NCI-H2196 (cell line): ENCODE measurements at regions not wholly inside any gene's neighbourhood (a gene's known extent, or its start where the extent isn't known, plus 50 kb on each side); places are given as distances from the start of the nearest gene placed in this dataset.
A peak's percentile ranks its signal among the peaks of the same experiment; 100 is the strongest.
"Not testable (repeated sequence)": the region's sequence is repeated elsewhere in the genome, so short reads cannot be mapped to it uniquely, and the experiment has no call there.

ENCODE experiments used
- DNase-seq: peaks from one replicate; lab custom pipeline; 2025; ENCODE audit not compliant: unreplicated experiment; lab: John Stamatoyannopoulos, UW

DNA sequence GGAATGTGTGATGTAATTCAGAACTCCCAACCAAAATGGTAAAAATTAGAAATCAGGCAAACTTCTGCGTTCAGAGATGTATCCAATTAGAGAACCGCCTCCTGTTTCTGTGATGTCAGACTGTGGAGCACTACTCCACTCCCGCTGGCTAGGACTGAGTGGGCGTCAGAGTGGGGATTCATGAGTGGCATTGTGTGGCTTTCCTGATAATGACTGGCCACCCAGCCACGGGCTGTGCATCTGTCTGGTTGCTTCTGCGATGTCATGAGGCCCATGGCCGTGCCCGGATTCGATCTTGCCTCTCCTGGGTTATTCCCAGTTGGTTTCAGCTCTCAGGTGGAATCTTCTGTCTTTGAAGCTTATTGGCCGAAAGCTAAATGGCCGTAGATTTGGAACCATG lies 87.1 kb upstream of the KCNA1 start:
- DNase-seq = no peak

DNA sequence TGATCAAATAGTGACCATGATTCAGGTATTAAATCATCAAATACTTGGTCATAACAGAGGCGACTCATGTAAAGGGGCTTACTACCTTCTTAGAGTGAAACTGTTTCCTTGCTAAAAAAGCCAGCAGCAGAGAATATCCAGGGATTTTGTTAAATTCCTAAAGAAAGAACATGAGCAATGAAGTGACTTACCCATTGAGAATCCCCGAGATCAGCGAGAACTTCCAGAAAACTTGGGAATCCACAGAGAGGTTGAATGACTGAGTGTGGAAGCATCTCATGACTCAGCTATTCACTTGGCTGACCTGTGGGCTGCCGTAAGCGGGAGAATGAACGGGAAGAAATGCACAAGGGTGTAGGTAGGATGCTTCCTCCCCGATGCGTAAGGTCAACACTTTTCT lies 85.3 kb upstream of the KCNA1 start:
- no peak for DNase-seq

DNA sequence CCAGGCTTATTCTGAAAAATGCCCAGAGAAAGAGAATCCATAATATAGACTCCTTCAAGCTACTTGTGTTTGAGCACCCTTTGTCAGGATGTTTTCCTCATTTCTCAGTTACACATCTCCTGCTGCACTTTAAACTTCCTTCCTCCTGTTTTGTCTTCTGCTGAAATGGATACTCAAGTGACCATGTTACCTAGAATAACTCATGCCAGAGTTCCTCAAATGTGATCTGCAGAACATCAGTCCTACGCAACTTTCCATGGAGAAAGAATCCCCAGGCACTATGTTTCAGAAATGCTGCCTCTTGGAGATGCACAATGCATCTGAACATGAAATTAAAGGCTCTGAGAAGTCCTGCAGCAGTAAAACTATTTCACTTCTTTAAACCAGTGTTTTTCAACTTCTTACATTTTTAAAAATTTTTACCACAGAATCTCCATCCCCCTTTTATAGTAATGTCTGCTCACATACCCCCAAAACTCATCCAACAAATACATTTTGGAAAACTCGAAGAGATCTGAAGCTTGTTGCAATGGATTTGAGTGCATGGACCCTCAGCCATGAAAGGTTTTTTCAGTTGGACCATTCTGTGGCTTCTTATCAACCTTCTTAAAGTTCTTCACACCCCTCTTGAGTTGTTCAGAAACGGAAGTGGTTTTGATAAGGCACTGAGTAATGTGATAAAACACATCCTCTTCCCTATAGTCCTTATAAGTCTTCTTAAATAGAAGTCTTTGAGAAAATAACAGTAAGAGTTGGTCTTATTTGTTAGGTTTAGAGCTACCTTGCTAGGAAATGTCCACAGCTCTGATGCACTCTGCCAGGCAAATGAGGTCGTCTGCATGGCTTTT lies 84.5 kb upstream of the KCNA1 start:
- DNase-seq = no peak

DNA sequence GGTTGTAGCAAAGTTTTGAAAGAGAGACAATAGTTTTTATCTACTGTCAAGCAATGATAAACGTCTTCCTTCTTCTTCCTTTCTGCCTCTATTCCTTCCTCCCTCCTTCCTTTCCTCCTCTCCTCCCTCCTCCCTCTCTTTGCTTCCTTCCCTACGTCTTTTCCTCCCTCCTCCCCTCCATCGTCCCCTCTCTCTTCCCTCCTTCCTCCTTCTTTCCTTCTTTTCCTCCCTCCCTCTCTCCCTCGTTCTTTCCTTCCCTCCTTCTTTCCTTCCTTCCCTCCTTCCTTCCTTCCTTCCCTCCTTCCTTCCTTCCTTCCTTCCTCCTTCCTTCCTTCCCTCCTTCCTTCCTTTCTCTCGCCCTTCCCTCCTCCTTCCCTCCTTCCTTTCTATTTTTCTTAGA lies 82.8 kb upstream of the KCNA1 start:
- DNase-seq = no peak

GRCh38 chr12:4828176-4828575 lies 81.5 kb upstream of the KCNA1 start:
- no peak for DNase-seq

- DNase-seq = no peak
Measured at GRCh38 chr12:4829161-4829792, 80.4 kb upstream of the KCNA1 start.

GRCh38 chr12:4829793-4830162 lies 79.9 kb upstream of the KCNA1 start:
- DNase-seq = no peak

GRCh38 chr12:4830556-4831210 lies 79.0 kb upstream of the KCNA1 start:
- no peak for DNase-seq

DNA sequence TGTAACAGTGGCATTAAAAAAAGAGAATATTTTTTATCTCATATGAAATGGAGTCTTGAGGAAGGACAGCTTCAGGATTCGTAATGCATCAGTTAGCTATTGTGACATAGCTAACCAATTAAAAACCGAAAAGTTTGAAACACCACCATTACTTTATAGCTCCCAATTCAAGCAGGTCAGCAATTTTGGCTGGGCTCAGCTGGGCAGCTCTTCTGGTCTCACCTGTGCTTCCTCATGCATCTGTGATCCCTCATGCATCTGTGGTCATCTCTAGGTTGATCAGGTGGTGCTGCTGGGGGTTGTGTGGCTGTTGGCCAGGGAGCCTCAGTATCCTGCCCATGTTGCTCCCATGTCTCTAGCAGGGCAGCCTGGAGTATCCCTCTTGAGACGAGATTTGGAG lies 76.7 kb upstream of the KCNA1 start:
- no peak for DNase-seq

DNA sequence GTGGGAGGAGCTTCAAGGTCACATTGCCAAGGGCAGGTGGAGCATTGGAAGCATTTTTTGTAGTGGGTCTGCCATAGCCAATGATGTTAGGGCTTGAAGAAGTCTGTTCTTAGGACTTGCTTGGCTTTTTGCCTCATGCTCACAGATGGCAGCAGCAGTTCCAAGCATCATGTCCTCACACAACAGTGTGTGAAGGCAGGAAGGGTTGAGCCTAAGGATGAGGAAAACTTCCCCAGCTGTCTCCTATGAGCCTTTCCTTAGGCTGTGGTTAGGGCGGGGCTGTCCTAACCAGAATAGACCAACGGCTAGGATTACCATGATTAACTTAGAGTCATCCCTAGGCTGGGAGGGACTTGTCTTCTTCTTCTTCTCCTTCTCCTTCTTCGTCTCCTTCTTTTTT lies 76.2 kb upstream of the KCNA1 start:
- no peak for DNase-seq

- not testable (repeated sequence) for DNase-seq
Measured at GRCh38 chr12:4842401-4842800, 67.3 kb upstream of the KCNA1 start.

DNA sequence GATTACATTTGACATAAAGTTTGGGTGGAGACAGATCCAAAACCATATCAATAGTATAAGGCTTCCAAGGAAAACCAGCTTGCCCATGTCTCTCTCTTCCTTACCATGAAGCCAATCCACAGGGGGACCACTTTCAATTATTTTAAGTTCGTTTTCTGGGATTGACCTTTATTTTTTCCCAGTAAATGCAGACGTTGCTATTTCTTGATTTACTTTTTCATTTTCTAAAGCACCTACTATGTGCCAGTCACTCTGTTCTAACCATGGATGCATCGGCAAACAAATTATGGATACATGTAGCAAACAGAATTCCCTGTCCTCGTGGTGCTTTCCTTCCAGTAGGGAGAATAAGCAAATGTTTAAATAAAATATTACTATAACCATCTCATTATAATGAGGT lies 65.8 kb upstream of the KCNA1 start:
- DNase-seq = no peak

DNA sequence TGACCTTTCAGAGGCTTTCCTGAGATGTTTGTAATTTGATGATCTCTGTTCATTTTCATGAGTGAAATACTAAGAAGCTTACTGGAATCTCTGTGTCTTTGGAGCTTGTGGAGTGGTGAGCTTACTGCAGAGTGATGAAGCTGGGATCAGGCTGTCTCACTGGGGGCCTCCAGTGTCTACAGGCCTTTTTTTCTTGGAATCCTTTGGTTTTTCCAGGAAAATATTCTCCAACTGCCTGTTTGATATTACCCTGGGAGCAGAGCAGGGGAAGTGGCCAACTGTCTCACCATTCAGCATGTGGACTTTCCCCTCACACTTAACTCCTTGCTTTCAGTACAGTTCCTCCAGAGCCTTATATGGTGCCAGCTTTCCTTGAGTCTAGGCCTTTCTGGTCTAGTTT lies 62.0 kb upstream of the KCNA1 start:
- no peak for DNase-seq

GRCh38 chr12:4849115-4849541 lies 60.6 kb upstream of the KCNA1 start:
- DNase-seq = peak; percentile 14

DNA sequence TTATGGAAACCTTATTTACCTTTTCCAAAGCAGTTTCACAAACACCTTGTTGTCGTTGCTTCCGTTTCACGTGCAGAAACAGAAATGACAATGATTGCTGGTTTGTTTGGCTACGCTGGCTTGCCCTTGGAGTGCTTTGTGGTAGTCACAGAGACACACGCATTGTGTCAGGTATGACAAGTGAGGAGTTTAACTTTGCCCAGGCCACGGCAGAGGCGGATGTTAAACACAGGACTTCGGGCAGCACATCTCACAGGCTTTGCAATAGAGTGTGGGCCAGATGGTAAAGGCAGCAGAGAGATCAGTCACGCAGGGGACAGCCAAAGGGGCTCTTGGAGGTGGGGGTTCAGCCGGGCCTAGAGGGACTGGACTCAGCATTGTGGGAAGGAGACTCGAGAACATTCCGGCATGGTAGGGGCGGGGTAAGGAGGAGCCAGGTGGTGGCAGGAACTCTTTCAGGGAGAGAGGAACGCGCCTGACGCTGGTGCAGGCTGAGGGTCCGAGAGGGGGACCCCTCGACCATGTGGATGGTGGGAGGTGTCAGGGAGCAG lies 59.8 kb upstream of the KCNA1 start:
- DNase-seq = no peak

GRCh38 chr12:4850857-4851380 lies 58.8 kb upstream of the KCNA1 start:
- no peak for DNase-seq

DNA sequence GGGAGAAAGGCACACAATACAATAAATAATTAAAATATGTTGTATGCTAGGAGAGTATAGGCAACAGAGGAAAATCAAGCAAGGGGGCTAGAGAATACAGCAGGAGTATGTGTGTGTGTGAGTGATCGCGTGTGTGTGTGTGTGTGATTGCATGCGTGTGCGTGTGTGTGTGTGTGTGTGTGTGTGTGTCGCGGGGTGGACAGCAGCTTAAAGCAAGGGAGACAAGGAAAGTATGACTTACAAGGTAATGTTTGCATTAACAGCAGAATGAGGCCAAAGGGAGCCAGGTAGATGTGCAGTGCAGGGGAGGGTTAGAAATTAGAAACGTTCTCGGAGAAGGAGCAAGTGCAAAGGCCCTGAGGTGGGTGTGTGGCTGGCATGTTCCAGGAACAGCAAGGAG lies 57.4 kb upstream of the KCNA1 start:
- DNase-seq = no peak

GRCh38 chr12:4852911-4853310 lies 56.8 kb upstream of the KCNA1 start:
- DNase-seq = no peak

GRCh38 chr12:4855121-4855924 lies 54.4 kb upstream of the KCNA1 start:
- DNase-seq = peak; percentile 61

GRCh38 chr12:4856596-4856995 lies 53.1 kb upstream of the KCNA1 start:
- no peak for DNase-seq
